ENCODE measurements at regions not wholly inside any gene's neighbourhood (a gene's known extent, or its start where the extent isn't known, plus 50 kb on each side); places are given as distances from the start of the nearest gene placed in this dataset.
A peak's percentile ranks its signal among the peaks of the same experiment; 100 is the strongest.
"Not testable (repeated sequence)": the region's sequence is repeated elsewhere in the genome, so short reads cannot be mapped to it uniquely, and the experiment has no call there.

DNA sequence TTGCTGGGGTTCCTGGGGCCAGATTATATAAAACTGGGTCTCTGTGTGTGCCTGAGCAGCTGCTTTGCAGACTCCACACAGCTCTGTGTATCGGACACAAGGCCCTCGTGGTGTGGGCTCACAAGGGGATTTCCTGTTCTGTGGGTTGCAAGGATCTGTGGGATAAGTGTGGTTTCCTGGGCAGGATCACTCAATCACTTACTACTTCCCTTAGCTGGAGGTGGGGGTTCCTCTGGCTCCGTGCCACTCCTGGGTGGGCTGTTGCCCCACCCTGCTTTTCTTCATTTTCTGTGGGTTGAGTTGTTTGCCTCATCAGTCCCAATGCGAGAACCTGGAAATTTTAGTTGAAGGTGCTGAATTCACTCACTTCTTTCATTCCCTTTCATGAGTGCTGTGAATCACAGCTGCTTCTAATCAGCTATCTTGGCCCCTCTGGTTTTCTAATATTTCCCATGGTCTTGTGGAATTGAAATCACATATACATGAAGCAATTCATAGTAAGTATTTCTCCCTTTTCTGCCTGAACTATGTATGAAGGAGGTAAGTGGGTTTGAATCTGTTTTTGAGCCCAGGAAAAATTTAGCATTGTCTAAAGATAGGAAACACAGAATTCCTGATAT is 196.3 kb downstream of the DCDC2C start:
- no peak for DNase-seq (ENCODE audit: low spot score)

GRCh38 chr2:3902131-3902530 is 198.8 kb downstream of the DCDC2C start:
- no peak for DNase-seq (ENCODE audit: low spot score)

DNA sequence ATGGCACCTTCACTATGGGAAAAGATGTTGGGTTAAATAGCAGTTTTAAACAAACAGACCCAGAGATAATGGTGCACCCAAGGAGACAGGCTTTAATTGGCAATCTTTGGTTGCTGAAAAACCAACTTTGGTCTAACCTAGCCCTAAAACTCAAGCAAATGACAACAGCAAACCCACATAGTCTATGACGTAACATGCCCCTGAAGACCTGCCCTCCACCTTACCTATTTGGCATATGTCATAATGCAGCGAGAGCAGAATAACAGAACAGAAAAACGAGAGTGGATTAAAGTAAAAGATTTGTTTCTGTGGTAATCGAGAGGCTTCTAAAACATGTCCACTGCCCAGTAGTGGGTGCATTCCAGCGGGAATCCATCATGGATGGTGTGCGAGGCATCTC is 200.7 kb downstream of the DCDC2C start:
- no peak for DNase-seq (ENCODE audit: low spot score)

DNA sequence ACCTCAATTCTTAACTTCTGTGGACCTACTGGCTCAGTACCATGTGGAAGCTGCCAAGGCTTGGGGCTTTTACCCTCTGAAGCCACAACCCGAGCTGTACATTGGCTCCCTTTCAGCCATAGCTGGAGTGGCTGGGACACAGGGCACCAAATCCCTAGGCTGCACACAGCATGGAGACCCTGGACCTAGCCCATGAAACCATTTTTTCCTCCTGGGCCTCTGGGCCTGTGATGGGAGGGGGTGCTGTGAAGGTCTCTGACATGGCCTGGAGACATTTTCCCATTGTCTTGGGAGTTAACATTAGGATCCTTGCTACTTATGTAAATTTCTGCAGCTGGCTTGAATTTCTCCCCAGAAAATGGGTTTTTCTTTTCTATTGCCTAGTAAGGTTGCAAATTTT is 205.1 kb downstream of the DCDC2C start:
- not testable (repeated sequence) for DNase-seq (ENCODE audit: low spot score)

- DNase-seq (ENCODE audit: low spot score), result no peak
These were observed 208.6 kb downstream of the DCDC2C start for GRCh38 chr2:3911882-3912455.

GRCh38 chr2:3913166-3913565 is 209.8 kb downstream of the DCDC2C start:
- DNase-seq (ENCODE audit: low spot score), result no peak

GRCh38 chr2:3914241-3914640 is 210.9 kb downstream of the DCDC2C start:
- no peak for DNase-seq (ENCODE audit: low spot score)

GRCh38 chr2:3927031-3927430 is 223.7 kb downstream of the DCDC2C start:
- no peak for DNase-seq (ENCODE audit: low spot score)

GRCh38 chr2:3929374-3929773 is 226.0 kb downstream of the DCDC2C start:
- DNase-seq (ENCODE audit: low spot score), result no peak

DNA sequence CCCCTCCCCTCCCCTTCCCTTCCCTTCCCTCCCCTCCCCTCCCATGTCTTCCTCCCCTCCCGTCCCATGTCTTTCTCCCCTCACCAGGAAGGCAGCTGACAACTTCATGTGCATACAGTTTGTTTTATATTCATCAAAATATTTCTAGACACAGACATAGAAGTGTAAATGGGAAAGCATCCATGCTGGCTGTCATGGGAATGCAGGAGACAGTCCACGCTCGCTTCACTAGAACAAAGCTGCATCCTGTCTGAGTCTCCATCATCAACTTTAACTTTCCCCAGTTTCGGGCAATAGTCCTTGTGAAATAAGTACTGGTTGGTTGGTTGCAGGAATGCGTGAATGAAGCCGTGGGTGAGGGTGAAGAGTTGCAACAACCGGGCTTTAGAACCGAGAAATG is 226.9 kb downstream of the DCDC2C start:
- DNase-seq (ENCODE audit: low spot score), result no peak

GRCh38 chr2:3940661-3941060 is 237.3 kb downstream of the DCDC2C start:
- no peak for DNase-seq (ENCODE audit: low spot score)

GRCh38 chr2:3942841-3943240 is 239.5 kb downstream of the DCDC2C start:
- DNase-seq (ENCODE audit: low spot score), result no peak

DNA sequence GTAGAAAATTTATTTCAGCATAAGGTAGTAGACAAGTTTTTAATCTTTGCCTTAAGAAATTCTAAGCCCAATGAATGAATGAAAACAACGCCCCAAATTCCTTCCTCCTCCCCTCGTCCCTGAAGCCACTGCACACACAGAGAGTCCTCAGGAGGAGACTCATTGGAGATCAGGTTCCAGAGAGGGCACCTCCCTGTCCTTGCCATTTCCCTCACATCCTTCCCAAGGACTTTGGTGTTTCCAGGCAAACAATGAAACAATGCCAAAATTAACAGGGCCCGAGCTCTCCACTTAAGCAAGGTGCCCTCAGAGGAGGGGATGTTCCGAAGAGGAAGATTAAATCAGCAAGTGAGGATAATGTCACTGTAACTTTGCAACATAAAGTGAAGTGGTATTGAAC is 240.7 kb downstream of the DCDC2C start:
- DNase-seq (ENCODE audit: low spot score), result no peak

- DNase-seq (ENCODE audit: low spot score), result no peak
These were observed 241.5 kb downstream of the DCDC2C start for GRCh38 chr2:3944841-3945240.

GRCh38 chr2:3948191-3948590 is 244.8 kb downstream of the DCDC2C start:
- DNase-seq (ENCODE audit: low spot score), result no peak

- DNase-seq (ENCODE audit: low spot score), result no peak
These were observed 248.0 kb downstream of the DCDC2C start for GRCh38 chr2:3951131-3951954.

GRCh38 chr2:3952866-3953516 is 249.6 kb downstream of the DCDC2C start:
- DNase-seq (ENCODE audit: low spot score), result no peak

DNA sequence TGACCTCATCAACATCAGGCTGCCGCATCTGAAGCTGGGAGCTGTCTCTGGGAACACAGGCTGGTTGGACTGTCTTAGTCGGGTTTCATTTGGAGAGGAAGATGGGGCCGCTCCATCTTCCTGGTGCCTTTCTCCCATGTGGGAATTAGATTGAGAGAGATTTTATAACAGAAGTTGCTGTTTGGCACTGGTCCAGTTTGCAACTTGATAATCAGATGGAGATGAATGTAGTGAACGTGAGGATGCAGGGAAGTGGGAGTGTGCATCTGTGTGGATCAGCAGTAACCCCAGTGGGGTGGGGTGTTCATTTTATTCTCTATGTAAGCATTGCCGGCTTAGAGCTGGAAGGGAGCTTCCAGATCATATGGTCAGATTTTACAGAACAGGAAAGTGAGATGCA is 250.9 kb downstream of the DCDC2C start:
- no peak for DNase-seq (ENCODE audit: low spot score)

GRCh38 chr2:3956406-3956805 is 253.0 kb downstream of the DCDC2C start:
- DNase-seq (ENCODE audit: low spot score), result no peak

GRCh38 chr2:3956892-3957291 is 253.5 kb downstream of the DCDC2C start:
- no peak for DNase-seq (ENCODE audit: low spot score)

DNA sequence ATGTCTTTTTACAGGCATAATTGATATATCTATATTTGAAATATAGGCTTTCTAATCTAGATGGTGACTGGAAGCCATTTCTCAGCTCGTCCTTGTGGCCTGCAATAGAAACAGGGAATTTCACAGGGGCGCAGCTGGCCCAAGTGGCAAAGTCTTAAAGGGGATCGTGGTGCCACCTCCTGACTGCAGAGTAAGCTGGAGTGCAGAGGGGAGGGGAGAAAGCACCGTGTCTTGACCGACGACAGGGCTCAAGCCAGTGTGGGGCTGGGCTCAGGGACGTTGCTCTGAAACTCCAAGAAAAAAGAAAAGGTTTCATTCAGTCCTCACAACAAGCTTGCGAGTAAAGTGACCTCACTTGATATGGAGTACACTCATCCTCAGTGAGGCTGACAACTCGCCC is 255.1 kb downstream of the DCDC2C start:
- no peak for DNase-seq (ENCODE audit: low spot score)

DNA sequence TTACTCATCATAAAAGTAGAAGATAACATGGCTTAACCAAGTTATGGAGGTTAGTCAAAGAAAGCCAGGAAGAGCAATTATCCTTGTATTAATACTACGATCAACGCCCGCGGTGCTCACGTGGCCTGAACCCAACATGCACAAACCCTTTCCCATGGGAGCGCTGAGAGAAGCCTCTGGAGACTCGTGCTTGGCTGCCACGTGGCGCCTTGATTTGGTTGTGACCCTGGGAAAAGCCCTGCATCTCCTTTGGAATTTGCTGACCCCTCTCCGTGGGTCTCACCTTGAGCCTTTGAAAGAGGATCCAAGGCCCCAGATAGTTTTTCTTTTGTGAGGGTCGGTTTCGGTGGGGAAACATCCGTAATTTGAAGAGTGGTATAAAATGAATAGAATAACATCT is 255.6 kb downstream of the DCDC2C start:
- no peak for DNase-seq (ENCODE audit: low spot score)

- peak; percentile 2 for DNase-seq (ENCODE audit: low spot score)
These were observed 256.0 kb downstream of the DCDC2C start for GRCh38 chr2:3959372-3959771.
